ENCODE measurements at regions not wholly inside any gene's neighbourhood (a gene's known extent, or its start where the extent isn't known, plus 50 kb on each side); places are given as distances from the start of the nearest gene placed in this dataset.

- ChIA-PET CTCF (no interaction called here), POLR2A (no interaction called here)
- no peak for DNase-seq
- Mint-ChIP-seq H3K4me3 (ENCODE audit: unreplicated experiment) (no peak overlapping the region), H3K36me3 (ENCODE audit: insufficient read depth, unreplicated experiment) (no peaks in the 10 kb centered on the region), H3K4me1 (ENCODE audit: low read depth, unreplicated experiment) (no peaks in the 10 kb centered on the region), H3K9me3 (ENCODE audit: unreplicated experiment) (no peaks in the 10 kb centered on the region), H3K27ac (ENCODE audit: unreplicated experiment) (no peak overlapping the region), H3K27me3 (ENCODE audit: insufficient read depth, unreplicated experiment) (no peaks in the 10 kb centered on the region)
- TF ChIP-seq, protein P1, sequence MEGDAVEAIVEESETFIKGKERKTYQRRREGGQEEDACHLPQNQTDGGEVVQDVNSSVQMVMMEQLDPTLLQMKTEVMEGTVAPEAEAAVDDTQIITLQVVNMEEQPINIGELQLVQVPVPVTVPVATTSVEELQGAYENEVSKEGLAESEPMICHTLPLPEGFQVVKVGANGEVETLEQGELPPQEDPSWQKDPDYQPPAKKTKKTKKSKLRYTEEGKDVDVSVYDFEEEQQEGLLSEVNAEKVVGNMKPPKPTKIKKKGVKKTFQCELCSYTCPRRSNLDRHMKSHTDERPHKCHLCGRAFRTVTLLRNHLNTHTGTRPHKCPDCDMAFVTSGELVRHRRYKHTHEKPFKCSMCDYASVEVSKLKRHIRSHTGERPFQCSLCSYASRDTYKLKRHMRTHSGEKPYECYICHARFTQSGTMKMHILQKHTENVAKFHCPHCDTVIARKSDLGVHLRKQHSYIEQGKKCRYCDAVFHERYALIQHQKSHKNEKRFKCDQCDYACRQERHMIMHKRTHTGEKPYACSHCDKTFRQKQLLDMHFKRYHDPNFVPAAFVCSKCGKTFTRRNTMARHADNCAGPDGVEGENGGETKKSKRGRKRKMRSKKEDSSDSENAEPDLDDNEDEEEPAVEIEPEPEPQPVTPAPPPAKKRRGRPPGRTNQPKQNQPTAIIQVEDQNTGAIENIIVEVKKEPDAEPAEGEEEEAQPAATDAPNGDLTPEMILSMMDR (IDR thresholded peaks at IDR 0.05; ENCODE audit: insufficient read depth in 1 of 2, low read depth in 1 of 2, low read length in 1 of 2, severe bottlenecking in 1 of 2, unreplicated experiment in 1 of 2) = no peak
- BruUV-seq (replicated peaks) = no TSS peak
- H3K4me3 ChIP-seq (ENCODE audit: low read depth, low read length) = no peak overlapping the region
- no peaks in the 10 kb centered on the region for H3K27me3 ChIP-seq (replicated peaks; ENCODE audit: control insufficient read depth, insufficient read depth, low read length)
- intact Hi-C loops (cut with micrococcal nuclease; ENCODE audit: unreplicated experiment) = no loop called here
- no peaks in the 10 kb centered on the region for H3K9me3 ChIP-seq
- no peaks in the 10 kb centered on the region for H3K36me3 ChIP-seq (ENCODE audit: control insufficient read depth, insufficient read depth, low read length)
- no peaks in the 10 kb centered on the region for H3K4me1 ChIP-seq
These were observed 1106.4 kb downstream of the AMY1C start for GRCh38 chr1:104856091-104856490.

DNA sequence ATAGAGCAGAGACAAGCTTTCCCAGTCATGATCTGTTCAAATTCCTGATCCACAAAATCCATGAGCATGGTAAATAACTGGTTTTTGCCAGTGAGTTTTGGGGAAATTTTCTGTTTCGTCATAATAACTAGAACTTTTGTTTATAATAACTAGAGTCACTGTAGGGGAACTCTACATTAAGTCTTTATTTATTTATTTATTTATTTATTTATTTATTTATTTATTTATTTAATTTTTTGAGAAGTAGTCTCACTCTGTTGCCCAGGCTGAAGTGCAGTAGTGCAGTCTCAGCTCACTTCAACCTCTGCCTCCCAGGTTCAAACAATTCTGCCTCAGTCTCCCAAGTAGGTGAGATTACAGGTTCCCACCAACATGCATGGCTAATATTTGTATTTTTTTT is 1106.8 kb downstream of the AMY1C start:
- H3K4me3 Mint-ChIP-seq (ENCODE audit: unreplicated experiment) = no peak overlapping the region
- Histone ChIP-seq H3K9me3 (no peaks in the 10 kb centered on the region), H3K36me3 (ENCODE audit: control insufficient read depth, insufficient read depth, low read length) (no peaks in the 10 kb centered on the region), H3K27me3 (replicated peaks; ENCODE audit: control insufficient read depth, insufficient read depth, low read length) (no peaks in the 10 kb centered on the region), H3K4me1 (no peaks in the 10 kb centered on the region), H3K4me3 (ENCODE audit: low read depth, low read length) (no peak overlapping the region)
- CTCF ChIA-PET = no interaction called here
- no peaks in the 10 kb centered on the region for H3K27me3 Mint-ChIP-seq (ENCODE audit: insufficient read depth, unreplicated experiment)
- POLR2A ChIA-PET = no interaction called here
- H3K9me3 Mint-ChIP-seq (ENCODE audit: unreplicated experiment) = no peaks in the 10 kb centered on the region
- no peak overlapping the region for H3K27ac Mint-ChIP-seq (ENCODE audit: unreplicated experiment)
- no peaks in the 10 kb centered on the region for H3K36me3 Mint-ChIP-seq (ENCODE audit: insufficient read depth, unreplicated experiment)
- BruUV-seq (replicated peaks) = no TSS peak
- TF ChIP-seq, protein P1 (IDR thresholded peaks at IDR 0.05; ENCODE audit: insufficient read depth in 1 of 2, low read depth in 1 of 2, low read length in 1 of 2, severe bottlenecking in 1 of 2, unreplicated experiment in 1 of 2) = no peak
- DNase-seq = no peak
- intact Hi-C loops (cut with micrococcal nuclease; ENCODE audit: unreplicated experiment) = no loop called here
- H3K4me1 Mint-ChIP-seq (ENCODE audit: low read depth, unreplicated experiment) = no peaks in the 10 kb centered on the region

DNA sequence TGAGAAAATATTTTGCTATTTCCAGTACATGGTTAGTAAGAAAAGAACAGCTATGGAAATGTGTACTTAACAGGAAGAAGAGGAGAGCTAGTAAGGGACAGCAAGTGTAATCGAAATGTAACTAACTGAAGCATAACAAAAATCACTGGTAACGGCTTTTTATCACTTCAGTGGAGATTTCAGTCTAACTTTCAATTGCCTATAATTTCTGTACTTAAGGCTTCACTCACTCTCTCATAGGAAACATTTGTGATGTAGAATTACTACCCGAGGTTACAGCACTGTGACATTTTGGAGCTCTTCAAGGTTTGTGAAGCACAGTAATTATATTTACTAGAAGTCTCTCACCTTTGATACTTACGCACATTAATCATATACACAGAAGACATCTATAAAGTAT is 1119.1 kb downstream of the AMY1C start:
- no peaks in the 10 kb centered on the region for H3K4me1 Mint-ChIP-seq (ENCODE audit: low read depth, unreplicated experiment)
- no peaks in the 10 kb centered on the region for H3K9me3 Mint-ChIP-seq (ENCODE audit: unreplicated experiment)
- CTCF ChIA-PET = no interaction called here

More for the DNA sequence above, 1119.1 kb downstream of the AMY1C start:
- Mint-ChIP-seq H3K36me3 (ENCODE audit: insufficient read depth, unreplicated experiment) (no peaks in the 10 kb centered on the region), H3K27me3 (ENCODE audit: insufficient read depth, unreplicated experiment) (no peaks in the 10 kb centered on the region), H3K4me3 (ENCODE audit: unreplicated experiment) (no peak overlapping the region), H3K27ac (ENCODE audit: unreplicated experiment) (no peak overlapping the region)
- Histone ChIP-seq H3K27me3 (replicated peaks; ENCODE audit: control insufficient read depth, insufficient read depth, low read length) (no peaks in the 10 kb centered on the region), H3K4me3 (ENCODE audit: low read depth, low read length) (no peak overlapping the region), H3K36me3 (ENCODE audit: control insufficient read depth, insufficient read depth, low read length) (no peaks in the 10 kb centered on the region), H3K4me1 (no peaks in the 10 kb centered on the region), H3K9me3 (no peaks in the 10 kb centered on the region)
- BruUV-seq (replicated peaks) = no TSS peak
- intact Hi-C loops (cut with micrococcal nuclease; ENCODE audit: unreplicated experiment) = no loop called here
- DNase-seq = no peak
- POLR2A ChIA-PET = no interaction called here
- TF ChIP-seq, protein P1 (IDR thresholded peaks at IDR 0.05; ENCODE audit: insufficient read depth in 1 of 2, low read depth in 1 of 2, low read length in 1 of 2, severe bottlenecking in 1 of 2, unreplicated experiment in 1 of 2) = no peak
